Ishikawa (cell line): ENCODE measurements at regions not wholly inside any gene's neighbourhood (a gene's known extent, or its start where the extent isn't known, plus 50 kb on each side); places are given as distances from the start of the nearest gene placed in this dataset.

Source experiments
- CEBPB ChIP-seq: IDR thresholded peaks from 2 replicates; pipeline ENCODE4 v1.6.1; 2012
- CREB1 ChIP-seq: IDR thresholded peaks from 2 replicates; pipeline ENCODE4 v1.6.1; 2012; ENCODE audit warnings: low read depth
- EGR1 ChIP-seq: IDR thresholded peaks from 2 replicates; pipeline ENCODE4 v1.6.1; 2012
- EP300 ChIP-seq: IDR thresholded peaks from 2 replicates; pipeline ENCODE4 v1.6.1; 2012; ENCODE audit warnings: borderline replicate concordance
- FOXM1 ChIP-seq: IDR thresholded peaks from 2 replicates; pipeline ENCODE4 v1.6.1; 2012; ENCODE audit warnings: low read depth, borderline replicate concordance
- MAX ChIP-seq: IDR thresholded peaks from 2 replicates; pipeline ENCODE4 v1.6.1; 2012
- NFIC ChIP-seq: IDR thresholded peaks from 2 replicates; pipeline ENCODE4 v1.6.1; 2012
- RAD21 ChIP-seq: IDR thresholded peaks from 2 replicates; pipeline ENCODE4 v1.6.1; 2012; ENCODE audit warnings: low read depth
- REST ChIP-seq: IDR thresholded peaks from 2 replicates; pipeline ENCODE4 v1.6.1; 2012; ENCODE audit warnings: low read depth, mild to moderate bottlenecking
- TAF1 ChIP-seq: IDR thresholded peaks from 2 replicates; pipeline ENCODE4 v1.6.1; 2012; ENCODE audit warnings: low read depth, mild to moderate bottlenecking
- TCF12 ChIP-seq: IDR thresholded peaks from 2 replicates; pipeline ENCODE4 v1.6.1; 2012; ENCODE audit warnings: low read depth
- TEAD4 ChIP-seq: IDR thresholded peaks from 2 replicates; pipeline ENCODE4 v1.6.1; 2012
- USF1 ChIP-seq: IDR thresholded peaks from 2 replicates; pipeline ENCODE4 v1.6.1; 2012
- YY1 ChIP-seq: IDR thresholded peaks from 2 replicates; pipeline ENCODE4 v1.6.1; 2012; ENCODE audit warnings: low read depth
- ZBTB7A ChIP-seq: IDR thresholded peaks from 2 replicates; pipeline ENCODE4 v1.6.1; 2012; ENCODE audit warnings: low read depth

GRCh38 chr16:73428121-73428520 is 380.2 kb upstream of the ZFHX3 start:
- TF ChIP-seq ZBTB7A: no peak
- no peak for TF ChIP-seq MAX
- TF ChIP-seq TEAD4: no peak
- no peak for TF ChIP-seq NFIC
- no peak for TF ChIP-seq CREB1
- TF ChIP-seq YY1: no peak
- no peak for TF ChIP-seq EGR1
- TF ChIP-seq CEBPB: no peak
- TF ChIP-seq USF1: no peak
- TF ChIP-seq REST: no peak
- no peak for TF ChIP-seq RAD21
- no peak for TF ChIP-seq EP300
- no peak for TF ChIP-seq FOXM1
- no peak for TF ChIP-seq TAF1
- TF ChIP-seq TCF12: no peak

- TF ChIP-seq MAX (no peak), FOXM1 (no peak), YY1 (no peak), EP300 (no peak), EGR1 (no peak)
Measured at GRCh38 chr16:73427164-73427563, 379.2 kb upstream of the ZFHX3 start.

- TF ChIP-seq ZBTB7A: no peak
- no peak for TF ChIP-seq NFIC
- no peak for TF ChIP-seq TEAD4
- TF ChIP-seq EGR1: no peak
- no peak for TF ChIP-seq TCF12
- no peak for TF ChIP-seq YY1
- TF ChIP-seq MAX: no peak
- no peak for TF ChIP-seq CREB1
- TF ChIP-seq RAD21: no peak
- no peak for TF ChIP-seq USF1
- no peak for TF ChIP-seq TAF1
- no peak for TF ChIP-seq CEBPB
- TF ChIP-seq REST: no peak
- no peak for TF ChIP-seq FOXM1
Measured at GRCh38 chr16:73426433-73427160, 378.7 kb upstream of the ZFHX3 start.

- TF ChIP-seq MAX (no peak), TCF12 (no peak), ZBTB7A (no peak), USF1 (no peak), REST (no peak), TEAD4 (no peak), EP300 (no peak), YY1 (no peak), TAF1 (no peak), CEBPB (no peak), EGR1 (no peak), NFIC (no peak), CREB1 (no peak), RAD21 (no peak), FOXM1 (no peak)
Measured at GRCh38 chr16:73420676-73421075, 372.7 kb upstream of the ZFHX3 start.
